Spleen (tissue), 7 donors: ENCODE measurements at regions not wholly inside any gene's neighbourhood (a gene's known extent, or its start where the extent isn't known, plus 50 kb on each side); places are given as distances from the start of the nearest gene placed in this dataset.

Source experiments
- CTCF ChIP-seq, 11 experiments: fragments of 200-600 bp in 7 of 11; fragments of 450-650 bp in 4 of 11; sonication (generic) in 4 of 11; IDR thresholded peaks in 8 of 11; conservative IDR thresholded peaks in 3 of 11; 1 replicate in 7 of 11; 2 replicates in 4 of 11; pipeline versions ENCODE4 v1.4.0 to v1.8.0; 2016 to 2021; ENCODE audit warnings: antibody characterized with exemption in 11 of 11, inconsistent platforms in 4 of 11, mild to moderate bottlenecking in 1 of 11
- POLR2A ChIP-seq, 3 donors: fragments of 450-650 bp; IDR thresholded peaks; one replicate each; pipeline ENCODE4 v1.5.1; 2017; ENCODE audit warnings: antibody characterized with exemption in 3 of 3, mild to moderate bottlenecking in 1 of 3
- POLR2AphosphoS5 ChIP-seq, 3 donors: sonication (generic); formaldehyde crosslinking; IDR thresholded peaks; one replicate each; pipeline ENCODE4 v1.5.1; 2017; ENCODE audit warnings: antibody characterized with exemption in 3 of 3
- donor health status: DM: no; HTN: no; CAD: no; lungs with moderate emphysema.
- donor health status: DM: no; HTN: no; CAD: no.
- donor health status: DM: no; HTN: no; CAD: no.

- TF ChIP-seq CTCF (IDR thresholded peaks at IDR 0.05 in 8 of 11, conservative IDR thresholded peaks at IDR 0.05 in 3 of 11) (no peak), POLR2A (IDR thresholded peaks at IDR 0.05) (no peak), POLR2AphosphoS5 (IDR thresholded peaks at IDR 0.05) (no peak)
Measured at GRCh38 chr4:171265190-171265818, 547.9 kb upstream of the GALNTL6 start.
